ENCODE measurements at regions not wholly inside any gene's neighbourhood (a gene's known extent, or its start where the extent isn't known, plus 50 kb on each side); places are given as distances from the start of the nearest gene placed in this dataset.
"Not testable (repeated sequence)": the region's sequence is repeated elsewhere in the genome, so short reads cannot be mapped to it uniquely, and the experiment has no call there.

- Histone ChIP-seq H3K79me2 (ENCODE audit: low read length) (no peaks in the 10 kb centered on the region), H4K20me1 (ENCODE audit: insufficient read depth, low read length) (no peaks in the 10 kb centered on the region), H3K4me1 (ENCODE audit: low read length) (no peaks in the 10 kb centered on the region), H3K27me3 (ENCODE audit: low read depth, low read length) (no peaks in the 10 kb centered on the region), H3K27ac (ENCODE audit: low read length) (no peak overlapping the region), H3K9ac (ENCODE audit: low read length) (no peak overlapping the region), H3K4me3 (ENCODE audit: low read length) (no peak overlapping the region), H3K36me3 (replicated peaks; ENCODE audit: low read depth, low read length) (no peaks in the 10 kb centered on the region), H3K9me3 (ENCODE audit: insufficient read depth, low read length) (no peaks in the 10 kb centered on the region), H3K4me2 (ENCODE audit: low read length) (no peak overlapping the region), H2AFZ (ENCODE audit: low read depth, low read length) (no peak overlapping the region)
- TF ChIP-seq EZH2phosphoT487 (IDR thresholded peaks at IDR 0.05; ENCODE audit: low read depth) (no peak), CTCF (IDR thresholded peaks at IDR 0.05; ENCODE audit: low read depth, low read length) (no peak)
Measured at GRCh38 chr5:30357371-30357770, 836.1 kb upstream of the CDH6 start.

- Histone ChIP-seq H3K36me3 (replicated peaks; ENCODE audit: low read depth, low read length) (no peaks in the 10 kb centered on the region), H3K27ac (ENCODE audit: low read length) (no peak overlapping the region), H3K9me3 (ENCODE audit: insufficient read depth, low read length) (no peaks in the 10 kb centered on the region), H3K9ac (ENCODE audit: low read length) (no peak overlapping the region), H2AFZ (ENCODE audit: low read depth, low read length) (no peak overlapping the region), H3K79me2 (ENCODE audit: low read length) (no peaks in the 10 kb centered on the region), H3K4me1 (ENCODE audit: low read length) (no peaks in the 10 kb centered on the region), H3K4me2 (ENCODE audit: low read length) (no peak overlapping the region), H4K20me1 (ENCODE audit: insufficient read depth, low read length) (no peaks in the 10 kb centered on the region), H3K4me3 (ENCODE audit: low read length) (no peak overlapping the region), H3K27me3 (ENCODE audit: low read depth, low read length) (no peaks in the 10 kb centered on the region)
- TF ChIP-seq CTCF (IDR thresholded peaks at IDR 0.05; ENCODE audit: low read depth, low read length) (no peak), EZH2phosphoT487 (IDR thresholded peaks at IDR 0.05; ENCODE audit: low read depth) (no peak)
Measured at GRCh38 chr5:30355675-30356074, 837.8 kb upstream of the CDH6 start.

- Histone ChIP-seq H3K4me1 (ENCODE audit: low read length) (no peaks in the 10 kb centered on the region), H2AFZ (ENCODE audit: low read depth, low read length) (no peak overlapping the region), H3K4me2 (ENCODE audit: low read length) (no peak overlapping the region), H3K27me3 (ENCODE audit: low read depth, low read length) (no peaks in the 10 kb centered on the region), H3K36me3 (replicated peaks; ENCODE audit: low read depth, low read length) (no peaks in the 10 kb centered on the region), H3K9ac (ENCODE audit: low read length) (no peak overlapping the region), H3K79me2 (ENCODE audit: low read length) (no peaks in the 10 kb centered on the region), H3K4me3 (ENCODE audit: low read length) (no peak overlapping the region), H4K20me1 (ENCODE audit: insufficient read depth, low read length) (no peaks in the 10 kb centered on the region), H3K9me3 (ENCODE audit: insufficient read depth, low read length) (no peaks in the 10 kb centered on the region), H3K27ac (ENCODE audit: low read length) (no peak overlapping the region)
- TF ChIP-seq EZH2phosphoT487 (IDR thresholded peaks at IDR 0.05; ENCODE audit: low read depth): no peak
Measured at GRCh38 chr5:30347858-30348257, 845.6 kb upstream of the CDH6 start.

- H4K20me1 ChIP-seq (ENCODE audit: insufficient read depth, low read length); H3K79me2 ChIP-seq (ENCODE audit: low read length); H2AFZ ChIP-seq (ENCODE audit: low read depth, low read length); H3K27me3 ChIP-seq (ENCODE audit: low read depth, low read length); H3K9ac ChIP-seq (ENCODE audit: low read length); H3K27ac ChIP-seq (ENCODE audit: low read length); H3K9me3 ChIP-seq (ENCODE audit: insufficient read depth, low read length); H3K4me2 ChIP-seq (ENCODE audit: low read length); H3K4me1 ChIP-seq (ENCODE audit: low read length); H3K36me3 ChIP-seq (replicated peaks; ENCODE audit: low read depth, low read length); H3K4me3 ChIP-seq (ENCODE audit: low read length): not testable (repeated sequence)
Measured at GRCh38 chr5:30345539-30346345, 847.7 kb upstream of the CDH6 start.

- H3K27me3 ChIP-seq (ENCODE audit: low read depth, low read length): no peaks in the 10 kb centered on the region
- no peaks in the 10 kb centered on the region for H3K79me2 ChIP-seq (ENCODE audit: low read length)
- no peak overlapping the region for H3K27ac ChIP-seq (ENCODE audit: low read length)
- no peak overlapping the region for H3K9ac ChIP-seq (ENCODE audit: low read length)
- H3K4me3 ChIP-seq (ENCODE audit: low read length): no peak overlapping the region
- no peaks in the 10 kb centered on the region for H3K9me3 ChIP-seq (ENCODE audit: insufficient read depth, low read length)
- no peaks in the 10 kb centered on the region for H4K20me1 ChIP-seq (ENCODE audit: insufficient read depth, low read length)
- H3K4me1 ChIP-seq (ENCODE audit: low read length): no peaks in the 10 kb centered on the region
- H2AFZ ChIP-seq (ENCODE audit: low read depth, low read length): no peak overlapping the region
- TF ChIP-seq CTCF (IDR thresholded peaks at IDR 0.05; ENCODE audit: low read depth, low read length) (no peak), EZH2phosphoT487 (IDR thresholded peaks at IDR 0.05; ENCODE audit: low read depth) (no peak)
- H3K36me3 ChIP-seq (replicated peaks; ENCODE audit: low read depth, low read length): no peaks in the 10 kb centered on the region
- H3K4me2 ChIP-seq (ENCODE audit: low read length): no peak overlapping the region
Measured at GRCh38 chr5:30343707-30344106, 849.8 kb upstream of the CDH6 start.

All from OCI-LY3 (cell line).